ENCODE measurements at regions not wholly inside any gene's neighbourhood (a gene's known extent, or its start where the extent isn't known, plus 50 kb on each side); places are given as distances from the start of the nearest gene placed in this dataset.

DNA sequence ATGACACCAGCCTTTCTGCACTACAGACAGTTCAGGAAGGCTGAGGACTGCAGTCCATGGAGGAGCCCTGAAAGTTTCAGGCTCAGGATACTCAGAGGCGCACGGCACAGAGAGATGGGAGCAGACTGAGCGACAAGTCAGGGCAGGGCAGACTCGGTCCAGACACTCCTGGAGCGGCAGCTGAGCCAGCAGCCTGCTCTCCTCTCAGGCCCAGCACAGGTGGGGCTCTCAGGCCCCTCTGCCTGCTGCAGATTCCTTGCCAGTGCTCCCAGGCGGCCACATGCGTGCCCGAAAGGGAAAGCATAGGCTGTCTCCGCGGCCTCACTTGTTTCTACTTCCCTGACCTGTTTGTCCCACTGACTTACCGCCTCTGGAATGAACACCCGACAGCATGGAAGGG, 228.3 kb downstream of the IRX2 start:
- Histone ChIP-seq H3K36me3 (replicated peaks in 1 of 2; ENCODE audit: insufficient read depth in 1 of 2, low read depth in 2 of 2) (no peaks in the 10 kb centered on the region), H3K4me1 (no peaks in the 10 kb centered on the region), H3K9me3 (no peaks in the 10 kb centered on the region), H3K27ac (no peak overlapping the region), H3K27me3 (no peaks in the 10 kb centered on the region), H3K4me3 (no peak overlapping the region)
- intact Hi-C loops (cut with DNase I), result no loop called here
- TF ChIP-seq POLR2A (IDR thresholded peaks at IDR 0.05), result no peak
- TF ChIP-seq, protein P1, sequence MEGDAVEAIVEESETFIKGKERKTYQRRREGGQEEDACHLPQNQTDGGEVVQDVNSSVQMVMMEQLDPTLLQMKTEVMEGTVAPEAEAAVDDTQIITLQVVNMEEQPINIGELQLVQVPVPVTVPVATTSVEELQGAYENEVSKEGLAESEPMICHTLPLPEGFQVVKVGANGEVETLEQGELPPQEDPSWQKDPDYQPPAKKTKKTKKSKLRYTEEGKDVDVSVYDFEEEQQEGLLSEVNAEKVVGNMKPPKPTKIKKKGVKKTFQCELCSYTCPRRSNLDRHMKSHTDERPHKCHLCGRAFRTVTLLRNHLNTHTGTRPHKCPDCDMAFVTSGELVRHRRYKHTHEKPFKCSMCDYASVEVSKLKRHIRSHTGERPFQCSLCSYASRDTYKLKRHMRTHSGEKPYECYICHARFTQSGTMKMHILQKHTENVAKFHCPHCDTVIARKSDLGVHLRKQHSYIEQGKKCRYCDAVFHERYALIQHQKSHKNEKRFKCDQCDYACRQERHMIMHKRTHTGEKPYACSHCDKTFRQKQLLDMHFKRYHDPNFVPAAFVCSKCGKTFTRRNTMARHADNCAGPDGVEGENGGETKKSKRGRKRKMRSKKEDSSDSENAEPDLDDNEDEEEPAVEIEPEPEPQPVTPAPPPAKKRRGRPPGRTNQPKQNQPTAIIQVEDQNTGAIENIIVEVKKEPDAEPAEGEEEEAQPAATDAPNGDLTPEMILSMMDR (IDR thresholded peaks at IDR 0.05), result no peak
- DNase-seq (no peak), ATAC-seq (no peak)
- WGBS, 2 donors, result 83 to 91% methylated on average over 9 to 12 of the region's 12 CpGs

DNA sequence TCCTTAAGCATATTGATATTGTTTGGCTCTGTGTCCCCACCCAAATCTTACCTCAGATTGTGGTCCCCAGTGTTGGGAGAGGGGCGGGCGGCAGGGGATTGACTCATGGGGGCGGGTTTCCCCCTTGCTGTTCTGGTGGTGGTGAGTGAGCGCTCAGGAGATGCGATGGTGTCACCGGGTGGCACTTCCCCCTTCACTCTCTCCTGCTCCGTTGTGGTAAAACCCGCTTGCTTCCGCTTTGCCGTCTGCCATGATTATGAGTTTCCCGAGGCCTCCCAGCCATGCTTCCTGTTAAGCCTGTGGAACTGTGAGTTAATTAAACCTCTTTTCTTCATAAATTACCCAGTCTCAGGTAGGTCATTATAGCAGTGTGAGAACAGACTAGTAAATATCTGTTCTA, 229.1 kb downstream of the IRX2 start:
- ATAC-seq (no peak), DNase-seq (no peak)
- Histone ChIP-seq H3K27me3 (no peaks in the 10 kb centered on the region), H3K36me3 (replicated peaks in 1 of 2; ENCODE audit: insufficient read depth in 1 of 2, low read depth in 2 of 2) (no peaks in the 10 kb centered on the region), H3K9me3 (no peaks in the 10 kb centered on the region), H3K4me3 (no peak overlapping the region), H3K27ac (no peak overlapping the region), H3K4me1 (no peaks in the 10 kb centered on the region)
- intact Hi-C loops (cut with DNase I), result no loop called here
- 83 to 89% methylated on average over 11 of the region's 11 CpGs for WGBS, 2 donors
- TF ChIP-seq, protein P1 (IDR thresholded peaks at IDR 0.05), result no peak
- no peak for TF ChIP-seq POLR2A (IDR thresholded peaks at IDR 0.05)

DNA sequence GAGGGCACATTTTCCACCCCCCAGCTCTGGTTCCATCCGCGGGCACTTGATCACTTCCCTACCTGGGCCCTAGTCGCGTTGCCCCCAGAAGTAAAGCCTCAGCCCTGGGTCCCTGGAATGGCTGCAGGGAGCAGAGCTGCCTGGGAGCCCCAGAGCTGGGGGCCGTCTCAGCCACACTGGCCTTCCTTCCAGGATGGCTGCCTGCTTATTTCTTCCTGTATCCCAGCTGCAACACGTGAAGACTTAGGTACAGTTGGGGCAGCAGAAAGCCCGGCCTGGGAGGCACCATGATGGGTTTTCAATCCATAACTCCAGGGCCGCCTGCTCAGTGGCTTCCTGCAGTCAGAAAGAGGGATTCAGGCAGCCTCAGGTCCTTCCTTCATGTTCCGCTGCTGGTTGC, 232.3 kb downstream of the IRX2 start:
- ATAC-seq (no peak), DNase-seq (no peak)
- no peak overlapping the region for H3K4me3 ChIP-seq
- H3K36me3 ChIP-seq (replicated peaks in 1 of 2; ENCODE audit: insufficient read depth in 1 of 2, low read depth in 2 of 2), result no peaks in the 10 kb centered on the region
- no peaks in the 10 kb centered on the region for H3K9me3 ChIP-seq
- TF ChIP-seq, protein P1 (IDR thresholded peaks at IDR 0.05), result no peak
- TF ChIP-seq POLR2A (IDR thresholded peaks at IDR 0.05), result no peak
- H3K27me3 ChIP-seq, result no peaks in the 10 kb centered on the region
- intact Hi-C loops (cut with DNase I), result no loop called here
- H3K4me1 ChIP-seq, result no peaks in the 10 kb centered on the region
- 74 to 87% methylated on average over 4 to 9 of the region's 9 CpGs for WGBS, 2 donors
- H3K27ac ChIP-seq, result no peak overlapping the region

DNA sequence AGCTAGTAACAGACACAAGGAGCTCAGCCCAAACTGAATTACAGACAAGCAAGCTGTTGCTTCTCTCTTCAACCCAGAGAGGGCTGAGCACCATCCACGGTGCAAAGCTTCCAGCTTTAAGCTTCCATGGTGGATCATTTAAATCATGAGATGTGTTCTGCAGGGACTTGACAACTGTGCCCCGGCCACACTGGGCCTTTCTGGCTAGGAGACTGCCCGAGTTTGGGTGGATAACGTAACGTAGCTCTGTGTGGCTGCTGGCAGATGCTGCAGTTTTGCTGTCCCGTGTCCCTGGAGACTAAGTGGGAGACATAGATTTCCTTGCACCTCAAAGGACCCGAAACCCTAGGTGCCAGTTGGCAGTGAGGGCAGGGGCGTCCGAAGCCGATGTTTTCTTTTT, 234.0 kb downstream of the IRX2 start:
- DNase-seq, result no peak

DNA sequence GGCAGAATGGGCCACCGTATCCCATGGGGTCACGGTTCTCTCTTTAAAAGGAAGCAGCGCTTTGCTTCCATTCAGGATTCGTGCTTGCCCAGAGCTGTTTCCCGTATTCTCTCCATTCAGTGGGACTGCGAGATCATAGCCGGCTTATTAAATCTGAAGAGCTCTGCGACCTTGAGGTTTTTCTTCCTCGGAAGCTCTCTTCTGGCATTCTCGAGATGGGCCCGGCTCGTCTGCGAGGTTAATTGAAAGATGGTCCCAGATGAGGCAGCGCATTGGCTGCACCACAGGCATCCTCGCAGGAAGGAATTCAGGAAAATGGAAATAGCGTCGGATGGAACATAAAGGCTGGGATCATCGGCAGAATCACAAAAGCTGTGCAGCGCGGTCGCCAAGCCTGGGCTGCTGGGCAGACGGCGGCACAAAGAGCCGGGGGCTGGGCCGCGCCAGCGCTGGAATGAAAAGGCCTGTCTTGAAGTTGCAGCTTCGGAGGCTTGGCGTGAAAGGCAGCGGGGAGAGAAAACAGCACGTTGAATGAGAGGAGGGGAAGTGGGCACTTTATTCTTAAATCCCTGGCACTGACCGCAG, 236.2 kb downstream of the IRX2 start:
- Histone ChIP-seq H3K4me1 (no peaks in the 10 kb centered on the region), H3K36me3 (replicated peaks in 1 of 2; ENCODE audit: insufficient read depth in 1 of 2, low read depth in 2 of 2) (no peaks in the 10 kb centered on the region), H3K27ac (no peak overlapping the region), H3K4me3 (no peak overlapping the region), H3K27me3 (no peaks in the 10 kb centered on the region), H3K9me3 (no peaks in the 10 kb centered on the region)
- no peak for DNase-seq
- no peak for TF ChIP-seq POLR2A (IDR thresholded peaks at IDR 0.05)
- TF ChIP-seq, protein P1 (IDR thresholded peaks at IDR 0.05), result no peak
- no peak for ATAC-seq
- WGBS, 2 donors, result 73% methylated on average over 32 of the region's 32 CpGs
- intact Hi-C loops (cut with DNase I), result no loop called here

More for the DNA sequence above, 234.0 kb downstream of the IRX2 start:
- 77 to 83% methylated on average over 9 to 10 of the region's 10 CpGs for WGBS, 2 donors
- no peak for ATAC-seq
- Histone ChIP-seq H3K27ac (no peak overlapping the region), H3K4me1 (no peaks in the 10 kb centered on the region), H3K36me3 (replicated peaks in 1 of 2; ENCODE audit: insufficient read depth in 1 of 2, low read depth in 2 of 2) (no peaks in the 10 kb centered on the region), H3K4me3 (no peak overlapping the region), H3K27me3 (no peaks in the 10 kb centered on the region), H3K9me3 (no peaks in the 10 kb centered on the region)
- no peak for TF ChIP-seq POLR2A (IDR thresholded peaks at IDR 0.05)
- TF ChIP-seq, protein P1 (IDR thresholded peaks at IDR 0.05), result no peak
- intact Hi-C loops (cut with DNase I), result no loop called here

Data from body of pancreas (tissue), 4 donors.